Panc1 (cell line): ENCODE measurements at regions not wholly inside any gene's neighbourhood (a gene's known extent, or its start where the extent isn't known, plus 50 kb on each side); places are given as distances from the start of the nearest gene placed in this dataset.

Experiments
- ATAC-seq: fragments of 200-7000 bp; cut with Tn5 transposase; 2 replicates; pipeline ENCODE4 v1.9.1; 2020; ENCODE audit warnings: mild to moderate bottlenecking, moderate library complexity
- BruUV-seq: library from RNA; stranded (reverse); fragments of 400-500 nt; replicated peaks from 2 replicates; lab custom pipeline; 2021; lab: Mats Ljungman, UMichigan
- CTCF ChIA-PET: fragments of 300-600 bp; sonication (Branson Sonifier 250); formaldehyde crosslinking; loops from one replicate; lab custom pipeline; 2022; ENCODE audit warnings: antibody characterized with exemption; lab: Charles Lee
- POLR2A ChIA-PET: fragments of 300-600 bp; sonication (Branson Sonifier 250); formaldehyde crosslinking; loops from one replicate; lab custom pipeline; 2022; ENCODE audit warnings: antibody characterized with exemption; lab: Charles Lee
- DNase-seq: peaks from one replicate; pipeline ENCODE4 v3.0.0-alpha.2; 2010; ENCODE audit warnings: low read depth, low spot score
- H3K27ac ChIP-seq: 2 replicates; pipeline ENCODE4 v1.5.1; 2011; ENCODE audit warnings: mild to moderate bottlenecking, low read length, inconsistent platforms
- H3K27me3 ChIP-seq: fragments of 200-500 bp; sonication (Bioruptor generic); 2 replicates; pipeline ENCODE4 v1.6.0; 2014; ENCODE audit warnings: low read length, inconsistent platforms; ENCODE audit not compliant: control insufficient read depth, insufficient read depth
- H3K36me3 ChIP-seq: fragments of 200-500 bp; sonication (Bioruptor generic); 2 replicates; pipeline ENCODE4 v1.5.1; 2014; ENCODE audit warnings: inconsistent platforms, mild to moderate bottlenecking, low read length, moderate library complexity; ENCODE audit not compliant: control insufficient read depth, insufficient read depth
- H3K4me1 ChIP-seq: 2 replicates; pipeline ENCODE4 v1.5.1; 2011; ENCODE audit warnings: inconsistent platforms, mild to moderate bottlenecking, low read length, moderate library complexity; ENCODE audit not compliant: control insufficient read depth, insufficient read depth
- H3K4me3 ChIP-seq, 2 experiments: 2 replicates each; pipeline ENCODE4 v1.5.1; 2011 to 2012; ENCODE audit warnings: low read depth in 2 of 2, low read length in 2 of 2, mild to moderate bottlenecking in 2 of 2, inconsistent platforms in 1 of 2, moderate library complexity in 1 of 2
- H3K9me3 ChIP-seq: fragments of 200-500 bp; sonication (Bioruptor generic); 2 replicates; pipeline ENCODE4 v1.5.1; 2014; ENCODE audit warnings: low read depth, mild to moderate bottlenecking, inconsistent platforms, low read length, moderate library complexity; ENCODE audit not compliant: control insufficient read depth, insufficient read depth
- POLR2AphosphoS5 ChIP-seq: IDR thresholded peaks from 2 replicates; pipeline ENCODE4 v1.6.1; 2012; ENCODE audit warnings: mild to moderate bottlenecking, low read depth, low read length, moderate library complexity
- SIN3A ChIP-seq: IDR thresholded peaks from 2 replicates; pipeline ENCODE4 v1.6.1; 2012; ENCODE audit warnings: low read depth, mild to moderate bottlenecking, low read length, moderate library complexity, borderline replicate concordance; ENCODE audit not compliant: insufficient read depth
- TCF7L2 ChIP-seq: IDR thresholded peaks from 2 replicates; pipeline ENCODE4 v1.6.1; 2011; ENCODE audit warnings: mild to moderate bottlenecking, low read depth, low read length, inconsistent platforms
- in situ Hi-C: cut with HindIII; loops from 2 replicates; pipeline ENCODE4 v1.10.0; 2016; ENCODE audit warnings: low sequenced_read_pairs, low pct_unique_long_range_greater_than_20kb
- intact Hi-C: fragments of 100-400 bp; cut with micrococcal nuclease; formaldehyde crosslinking; loops from one replicate; pipeline ENCODE4 v1.10.0; 2022; ENCODE audit not compliant: unreplicated experiment
- TF ChIP-seq, protein P1 (sequence below): fragments of 450-650 bp; IDR thresholded peaks from 2 replicates; pipeline ENCODE4 v1.5.1; 2017; ENCODE audit warnings: mild to moderate bottlenecking
- TF ChIP-seq, protein P2 (sequence below), 2 experiments: IDR thresholded peaks; 2 replicates each; pipeline ENCODE4 v1.6.1; 2011 to 2012; ENCODE audit warnings: low read depth in 2 of 2, control low read depth in 1 of 2, low read length in 1 of 2, mild to moderate bottlenecking in 1 of 2, moderate library complexity in 1 of 2; ENCODE audit not compliant: insufficient read depth in 1 of 2

DNA sequence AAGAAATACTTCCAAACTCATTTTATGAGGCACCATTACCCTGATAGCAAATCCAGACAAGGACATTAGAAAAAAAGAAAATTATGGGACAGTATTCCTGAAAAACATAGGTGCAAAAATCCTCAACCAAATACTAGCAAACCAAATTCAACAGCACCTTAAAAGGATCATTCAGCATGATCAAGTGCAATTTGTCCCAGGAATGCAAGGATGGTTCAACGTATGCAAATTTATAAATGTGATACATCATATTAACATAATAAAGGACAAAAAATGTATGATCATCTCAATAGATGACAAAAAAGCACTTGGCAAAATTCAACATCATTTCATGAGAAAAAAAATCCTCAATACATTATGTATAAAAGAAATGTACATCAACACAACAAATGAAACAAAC lies 162.9 kb downstream of the DUSP6 start:
- no peak for ATAC-seq
- Histone ChIP-seq H3K36me3 (no peaks in the 10 kb centered on the region), H3K27ac (no peak overlapping the region), H3K9me3 (no peaks in the 10 kb centered on the region), H3K4me3 (no peak overlapping the region), H3K4me1 (no peaks in the 10 kb centered on the region), H3K27me3 (no peaks in the 10 kb centered on the region)
- DNase-seq = no peak
- ChIA-PET POLR2A (no interaction called here), CTCF (no interaction called here)
- in situ Hi-C loops = no loop called here
- no TSS peak for BruUV-seq
- intact Hi-C loops = no loop called here
- TF ChIP-seq, protein P1, sequence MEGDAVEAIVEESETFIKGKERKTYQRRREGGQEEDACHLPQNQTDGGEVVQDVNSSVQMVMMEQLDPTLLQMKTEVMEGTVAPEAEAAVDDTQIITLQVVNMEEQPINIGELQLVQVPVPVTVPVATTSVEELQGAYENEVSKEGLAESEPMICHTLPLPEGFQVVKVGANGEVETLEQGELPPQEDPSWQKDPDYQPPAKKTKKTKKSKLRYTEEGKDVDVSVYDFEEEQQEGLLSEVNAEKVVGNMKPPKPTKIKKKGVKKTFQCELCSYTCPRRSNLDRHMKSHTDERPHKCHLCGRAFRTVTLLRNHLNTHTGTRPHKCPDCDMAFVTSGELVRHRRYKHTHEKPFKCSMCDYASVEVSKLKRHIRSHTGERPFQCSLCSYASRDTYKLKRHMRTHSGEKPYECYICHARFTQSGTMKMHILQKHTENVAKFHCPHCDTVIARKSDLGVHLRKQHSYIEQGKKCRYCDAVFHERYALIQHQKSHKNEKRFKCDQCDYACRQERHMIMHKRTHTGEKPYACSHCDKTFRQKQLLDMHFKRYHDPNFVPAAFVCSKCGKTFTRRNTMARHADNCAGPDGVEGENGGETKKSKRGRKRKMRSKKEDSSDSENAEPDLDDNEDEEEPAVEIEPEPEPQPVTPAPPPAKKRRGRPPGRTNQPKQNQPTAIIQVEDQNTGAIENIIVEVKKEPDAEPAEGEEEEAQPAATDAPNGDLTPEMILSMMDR = no peak
- TF ChIP-seq SIN3A (no peak), TCF7L2 (no peak), POLR2AphosphoS5 (no peak)
- TF ChIP-seq, protein P2, sequence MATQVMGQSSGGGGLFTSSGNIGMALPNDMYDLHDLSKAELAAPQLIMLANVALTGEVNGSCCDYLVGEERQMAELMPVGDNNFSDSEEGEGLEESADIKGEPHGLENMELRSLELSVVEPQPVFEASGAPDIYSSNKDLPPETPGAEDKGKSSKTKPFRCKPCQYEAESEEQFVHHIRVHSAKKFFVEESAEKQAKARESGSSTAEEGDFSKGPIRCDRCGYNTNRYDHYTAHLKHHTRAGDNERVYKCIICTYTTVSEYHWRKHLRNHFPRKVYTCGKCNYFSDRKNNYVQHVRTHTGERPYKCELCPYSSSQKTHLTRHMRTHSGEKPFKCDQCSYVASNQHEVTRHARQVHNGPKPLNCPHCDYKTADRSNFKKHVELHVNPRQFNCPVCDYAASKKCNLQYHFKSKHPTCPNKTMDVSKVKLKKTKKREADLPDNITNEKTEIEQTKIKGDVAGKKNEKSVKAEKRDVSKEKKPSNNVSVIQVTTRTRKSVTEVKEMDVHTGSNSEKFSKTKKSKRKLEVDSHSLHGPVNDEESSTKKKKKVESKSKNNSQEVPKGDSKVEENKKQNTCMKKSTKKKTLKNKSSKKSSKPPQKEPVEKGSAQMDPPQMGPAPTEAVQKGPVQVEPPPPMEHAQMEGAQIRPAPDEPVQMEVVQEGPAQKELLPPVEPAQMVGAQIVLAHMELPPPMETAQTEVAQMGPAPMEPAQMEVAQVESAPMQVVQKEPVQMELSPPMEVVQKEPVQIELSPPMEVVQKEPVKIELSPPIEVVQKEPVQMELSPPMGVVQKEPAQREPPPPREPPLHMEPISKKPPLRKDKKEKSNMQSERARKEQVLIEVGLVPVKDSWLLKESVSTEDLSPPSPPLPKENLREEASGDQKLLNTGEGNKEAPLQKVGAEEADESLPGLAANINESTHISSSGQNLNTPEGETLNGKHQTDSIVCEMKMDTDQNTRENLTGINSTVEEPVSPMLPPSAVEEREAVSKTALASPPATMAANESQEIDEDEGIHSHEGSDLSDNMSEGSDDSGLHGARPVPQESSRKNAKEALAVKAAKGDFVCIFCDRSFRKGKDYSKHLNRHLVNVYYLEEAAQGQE (IDR thresholded peaks at IDR 0.05; ENCODE audit: insufficient read depth in 1 of 2, low read depth in 2 of 2, low read length in 1 of 2) = no peak

DNA sequence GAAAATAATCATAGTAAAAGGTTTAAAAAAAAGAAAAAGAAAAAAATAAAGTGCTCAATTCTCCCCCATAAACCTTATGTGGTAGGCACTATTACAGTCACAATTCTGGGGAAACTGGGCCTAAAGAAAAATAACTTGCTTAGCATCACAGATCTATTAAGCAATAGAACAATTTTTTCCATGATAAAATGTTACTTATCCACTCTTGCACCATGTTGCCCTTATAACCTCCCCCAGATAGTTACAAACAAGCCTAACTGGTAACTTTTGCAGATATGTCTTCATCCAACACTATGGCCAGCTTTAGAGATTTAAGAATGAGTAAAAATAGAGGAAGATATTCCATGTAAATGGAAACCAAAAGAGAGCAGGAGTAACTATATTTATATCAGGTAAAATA lies 164.8 kb downstream of the DUSP6 start:
- POLR2A ChIA-PET = no interaction called here
- H3K9me3 ChIP-seq = no peaks in the 10 kb centered on the region
- BruUV-seq = no TSS peak
- in situ Hi-C loops (no loop called here), intact Hi-C loops (no loop called here)
- H3K4me1 ChIP-seq = no peaks in the 10 kb centered on the region
- ATAC-seq (no peak), DNase-seq (no peak)
- H3K27ac ChIP-seq = no peak overlapping the region
- TF ChIP-seq, protein P2 (IDR thresholded peaks at IDR 0.05; ENCODE audit: insufficient read depth in 1 of 2, low read depth in 2 of 2, low read length in 1 of 2) = no peak
- TF ChIP-seq TCF7L2 = no peak
- TF ChIP-seq, protein P1 = no peak
- no peak for TF ChIP-seq POLR2AphosphoS5
- CTCF ChIA-PET = no interaction called here
- no peaks in the 10 kb centered on the region for H3K27me3 ChIP-seq
- no peaks in the 10 kb centered on the region for H3K36me3 ChIP-seq
- no peak overlapping the region for H3K4me3 ChIP-seq
